ENCODE measurements at regions not wholly inside any gene's neighbourhood (a gene's known extent, or its start where the extent isn't known, plus 50 kb on each side); places are given as distances from the start of the nearest gene placed in this dataset.

- no peak for TF ChIP-seq CTCF (IDR thresholded peaks at IDR 0.05)
- no peak for TF ChIP-seq POLR2A (IDR thresholded peaks at IDR 0.05)
- no peak for TF ChIP-seq POLR2AphosphoS5 (IDR thresholded peaks at IDR 0.05)
Observed at GRCh38 chr2:4900242-4900641, 791.9 kb upstream of the SOX11 start.

All from breast epithelium (tissue), 3 donors.